H1 (cell line): ENCODE measurements at regions not wholly inside any gene's neighbourhood (a gene's known extent, or its start where the extent isn't known, plus 50 kb on each side); places are given as distances from the start of the nearest gene placed in this dataset.

Experiments
- CTCF ChIA-PET: fragments of 300-600 bp; sonication (Branson Sonifier 250); formaldehyde crosslinking; loops from one replicate; lab custom pipeline; 2021; ENCODE audit not compliant: partially characterized antibody; lab: Charles Lee
- POLR2A ChIA-PET: fragments of 300-600 bp; sonication (Branson Sonifier 250); formaldehyde crosslinking; loops from one replicate; lab custom pipeline; 2021; ENCODE audit warnings: inconsistent platforms; ENCODE audit not compliant: partially characterized antibody; lab: Charles Lee
- DNase-seq, 2 experiments: peaks; one replicate each; pipeline versions ENCODE4 v3.0.0 to v3.0.0-alpha.2; 2010 to 2022; ENCODE audit warnings: low spot score in 2 of 2, low read depth in 1 of 2, mixed read lengths in 1 of 2
- FAIRE-seq: peaks from 2 replicates; lab custom pipeline; 2011; peaks lifted over from hg19 to GRCh38; lab: Jason Lieb, UNC
- H2AFZ ChIP-seq: 2 replicates; pipeline ENCODE4 v1.8.1; 2012; ENCODE audit warnings: low read length, inconsistent platforms
- H2AK5ac ChIP-seq: 2 replicates; pipeline ENCODE4 v1.6.1; 2013; ENCODE audit warnings: low read depth, low read length
- H2BK120ac ChIP-seq: replicated peaks from 2 replicates; pipeline ENCODE3; 2013; ENCODE audit warnings: low read depth, low read length, inconsistent platforms
- H2BK12ac ChIP-seq: 2 replicates; pipeline ENCODE4 v1.6.1; 2013; ENCODE audit warnings: low read depth, low read length
- H2BK15ac ChIP-seq: 2 replicates; pipeline ENCODE4 v1.6.1; 2013; ENCODE audit warnings: low read length
- H2BK20ac ChIP-seq: 2 replicates; pipeline ENCODE4 v1.6.1; 2013; ENCODE audit warnings: low read length
- H2BK5ac ChIP-seq: 2 replicates; pipeline ENCODE4 v1.6.1; 2013; ENCODE audit warnings: low read depth, low read length
- H3K14ac ChIP-seq: 2 replicates; pipeline ENCODE4 v1.6.1; 2013; ENCODE audit warnings: inconsistent platforms; ENCODE audit not compliant: insufficient read length
- H3K18ac ChIP-seq: 2 replicates; pipeline ENCODE4 v1.6.1; 2013; ENCODE audit warnings: low read length; ENCODE audit errors: extremely low read depth
- H3K23ac ChIP-seq: 2 replicates; pipeline ENCODE4 v1.6.1; 2013; ENCODE audit warnings: inconsistent platforms; ENCODE audit not compliant: insufficient read length
- H3K23me2 ChIP-seq: 2 replicates; pipeline ENCODE4 v1.6.1; 2013; ENCODE audit warnings: low read depth, low read length
- H3K27ac ChIP-seq: 2 replicates; pipeline ENCODE4 v1.6.1; 2011; ENCODE audit warnings: low read depth, low read length, inconsistent platforms
- H3K27me3 ChIP-seq, 4 experiments: replicated peaks in 1 of 4; 1 replicate in 1 of 4; 2 replicates in 3 of 4; pipeline versions ENCODE4 v1.6.1 to v1.8.1; 2011 to 2013; ENCODE audit warnings: low read length in 3 of 4, mild to moderate bottlenecking in 3 of 4, inconsistent platforms in 2 of 4, mixed read lengths in 2 of 4, moderate library complexity in 1 of 4; ENCODE audit not compliant: control insufficient read depth in 3 of 4, insufficient read depth in 3 of 4; ENCODE audit errors: extremely low read depth in 1 of 4
- H3K36me3 ChIP-seq, 4 experiments: 2 replicates each; pipeline versions ENCODE4 v1.6.1 to v1.8.1; 2011 to 2013; ENCODE audit warnings: mild to moderate bottlenecking in 4 of 4, low read length in 3 of 4, moderate library complexity in 2 of 4, control low read depth in 1 of 4, inconsistent platforms in 1 of 4; ENCODE audit not compliant: insufficient read depth in 4 of 4, control insufficient read depth in 2 of 4
- H3K4ac ChIP-seq: replicated peaks from 2 replicates; pipeline ENCODE3; 2013; ENCODE audit warnings: low read length, low read depth, mixed read lengths, inconsistent platforms; ENCODE audit not compliant: insufficient read length
- H3K4me1 ChIP-seq, 4 experiments: replicated peaks in 1 of 4; 1 replicate in 1 of 4; 2 replicates in 3 of 4; pipeline versions ENCODE4 v1.6.1 to v1.8.1; 2011 to 2013; ENCODE audit warnings: low read length in 3 of 4, inconsistent platforms in 2 of 4, mixed read lengths in 1 of 4; ENCODE audit not compliant: insufficient read depth in 4 of 4, control insufficient read depth in 3 of 4
- H3K4me2 ChIP-seq, 2 experiments: 2 replicates each; pipeline versions ENCODE4 v1.6.1 to v1.8.1; 2011 to 2013; ENCODE audit warnings: low read depth in 2 of 2, low read length in 2 of 2, control low read depth in 1 of 2, inconsistent platforms in 1 of 2, mild to moderate bottlenecking in 1 of 2; ENCODE audit not compliant: insufficient read depth in 1 of 2
- H3K4me3 ChIP-seq, 4 experiments: fragments of 200-600, 300-600 bp in 1 of 4; sonication (generic), shearing (Covaris generic), sonication (Bioruptor Twin) in 1 of 4; 2 replicates each; pipeline versions ENCODE4 v1.5.1 to v1.8.1; 2011 to 2016; ENCODE audit warnings: low read length in 4 of 4, low read depth in 3 of 4, control low read depth in 2 of 4, inconsistent platforms in 2 of 4, mild to moderate bottlenecking in 2 of 4, mixed read lengths in 1 of 4, moderate library complexity in 1 of 4; ENCODE audit not compliant: insufficient read depth in 2 of 4; ENCODE audit errors: extremely low read depth in 1 of 4
- H3K56ac ChIP-seq: replicated peaks from 2 replicates; pipeline ENCODE3; 2013; ENCODE audit warnings: low read depth, mild to moderate bottlenecking, mixed read lengths, low read length, inconsistent platforms; ENCODE audit not compliant: insufficient read length
- H3K79me1 ChIP-seq: 2 replicates; pipeline ENCODE4 v1.6.1; 2013; ENCODE audit warnings: low read depth, low read length, control low read depth
- H3K79me2 ChIP-seq, 2 experiments: 2 replicates each; pipeline versions ENCODE4 v1.6.1 to v1.8.1; 2012 to 2013; ENCODE audit warnings: low read length in 2 of 2, mild to moderate bottlenecking in 2 of 2, inconsistent platforms in 1 of 2; ENCODE audit not compliant: insufficient read depth in 2 of 2, control insufficient read depth in 1 of 2
- H3K9ac ChIP-seq, 4 experiments: replicated peaks in 1 of 4; 1 replicate in 1 of 4; 2 replicates in 3 of 4; pipeline versions ENCODE4 v1.6.1 to v1.8.1; 2011 to 2013; ENCODE audit warnings: low read depth in 3 of 4, low read length in 3 of 4, control low read depth in 2 of 4, mild to moderate bottlenecking in 2 of 4, moderate library complexity in 2 of 4, inconsistent platforms in 1 of 4; ENCODE audit errors: extremely low read depth in 1 of 4
- H3K9me3 ChIP-seq, 2 experiments: 2 replicates each; pipeline versions ENCODE4 v1.6.1 to v1.8.1; 2012 to 2013; ENCODE audit warnings: mild to moderate bottlenecking in 2 of 2, moderate library complexity in 2 of 2, control low read depth in 1 of 2, inconsistent platforms in 1 of 2, low read depth in 1 of 2, low read length in 1 of 2, mixed read lengths in 1 of 2; ENCODE audit not compliant: insufficient read depth in 2 of 2
- H4K20me1 ChIP-seq, 2 experiments: replicated peaks in 1 of 2; 2 replicates each; pipeline versions ENCODE3 to v1.8.1; 2011 to 2013; ENCODE audit warnings: inconsistent platforms in 2 of 2, low read length in 2 of 2, mild to moderate bottlenecking in 1 of 2; ENCODE audit not compliant: insufficient read depth in 2 of 2, control insufficient read depth in 1 of 2
- H4K5ac ChIP-seq: 2 replicates; pipeline ENCODE4 v1.6.1; 2013; ENCODE audit warnings: low read length, low read depth, mixed read lengths, inconsistent platforms; ENCODE audit not compliant: insufficient read length
- H4K8ac ChIP-seq: 2 replicates; pipeline ENCODE4 v1.8.0; 2013; ENCODE audit warnings: mild to moderate bottlenecking, moderate library complexity, low read length, inconsistent platforms; ENCODE audit not compliant: insufficient read depth; ENCODE audit errors: extremely low read depth
- H4K91ac ChIP-seq: replicated peaks from 2 replicates; pipeline ENCODE3; 2013; ENCODE audit warnings: low read length, mixed read lengths, inconsistent platforms; ENCODE audit not compliant: insufficient read length
- E2F6 ChIP-seq: IDR thresholded peaks from 2 replicates; pipeline ENCODE4 v1.6.1; 2012; ENCODE audit warnings: inconsistent platforms
- EGR1 ChIP-seq: IDR thresholded peaks from 2 replicates; pipeline ENCODE4 v1.6.1; 2011; ENCODE audit warnings: low read depth, low read length, borderline replicate concordance
- GABPA ChIP-seq: IDR thresholded peaks from 2 replicates; pipeline ENCODE4 v1.6.1; 2011; ENCODE audit warnings: mild to moderate bottlenecking, low read length, moderate library complexity, borderline replicate concordance; ENCODE audit not compliant: insufficient read depth
- NANOG ChIP-seq: IDR thresholded peaks from 2 replicates; pipeline ENCODE4 v1.6.1; 2011; ENCODE audit warnings: low read length, low read depth, mild to moderate bottlenecking, inconsistent platforms; ENCODE audit not compliant: insufficient read depth, poor library complexity, severe bottlenecking
- NRF1 ChIP-seq: IDR thresholded peaks from 2 replicates; pipeline ENCODE4 v1.6.1; 2011; ENCODE audit warnings: mild to moderate bottlenecking, low read depth, low read length, improper control_type of control experiment
- SP2 ChIP-seq: IDR thresholded peaks from 2 replicates; pipeline ENCODE4 v1.6.1; 2012; ENCODE audit warnings: mild to moderate bottlenecking, low read length, inconsistent platforms
- WGBS, 2 experiments: shearing (Covaris generic) in 1 of 2; methylation state at CpG; one replicate each; pipeline versions ENCODE4 v1.1.6 to v1.1.7; 2013 to 2015; ENCODE audit warnings: low lambda C conversion rate in 2 of 2, mixed read lengths in 2 of 2, inconsistent platforms in 1 of 2, low coverage in 1 of 2, missing lambda C conversion rate in 1 of 2; ENCODE audit not compliant: insufficient replicate concordance in 2 of 2, insufficient coverage in 1 of 2, insufficient read length in 1 of 2; ENCODE audit errors: extremely low coverage in 1 of 2, missing lambda C conversion rate in 1 of 2; 5-methylcytosine and 5-hydroxymethylcytosine counted together

DNA sequence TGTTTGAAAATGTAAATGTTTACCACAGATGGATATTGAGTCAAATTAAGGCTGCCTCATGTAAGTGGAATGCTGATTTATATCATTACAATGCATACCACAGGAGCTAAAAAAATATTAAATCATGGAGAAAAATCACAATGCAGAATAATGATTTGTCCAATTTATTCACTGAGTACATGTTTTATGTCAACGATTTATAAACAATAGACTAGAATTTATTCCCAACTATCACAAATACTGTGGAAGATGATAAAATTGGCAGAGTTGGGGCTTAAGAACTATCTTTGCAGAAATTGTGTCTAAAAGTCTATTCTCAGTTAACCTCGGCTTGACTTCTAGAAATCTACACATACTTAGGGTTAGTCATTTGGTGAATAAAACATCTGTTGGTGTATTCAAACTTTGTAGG is 472.1 kb upstream of the MARCKS start:
- H2AK5ac ChIP-seq = no peak overlapping the region
- H4K5ac ChIP-seq = no peak overlapping the region
- no peak overlapping the region for H2AFZ ChIP-seq
- FAIRE-seq (no peak), DNase-seq (no peak)
- no peaks in the 10 kb centered on the region for H3K79me1 ChIP-seq
- H3K18ac ChIP-seq = no peak overlapping the region
- H3K23ac ChIP-seq = no peak overlapping the region
- no peak overlapping the region for H4K8ac ChIP-seq
- 86% methylated on average over 2 of the region's 2 CpGs; no CpG with 5 or more reads in 1 of the 2 experiments for WGBS, 2 experiments
- no peak overlapping the region for H3K9ac ChIP-seq
- no peaks in the 10 kb centered on the region for H3K23me2 ChIP-seq
- H3K4me1 ChIP-seq = no peaks in the 10 kb centered on the region
- H3K4ac ChIP-seq = no peak overlapping the region
- no peak overlapping the region for H3K4me2 ChIP-seq
- no peak overlapping the region for H2BK12ac ChIP-seq
- no peak overlapping the region for H2BK20ac ChIP-seq
- H2BK15ac ChIP-seq = no peak overlapping the region
- TF ChIP-seq EGR1 (no peak), E2F6 (no peak), GABPA (no peak), NANOG (no peak), SP2 (no peak), NRF1 (no peak)
- POLR2A ChIA-PET = no interaction called here
- CTCF ChIA-PET = interaction anchor here (1.5 kb wide), 1 partner anchor 105 kb away, joined by 4 read pairs; no protein-coding TSS in a partner anchor
- H4K91ac ChIP-seq = no peak overlapping the region
- H2BK120ac ChIP-seq = no peak overlapping the region
- no peaks in the 10 kb centered on the region for H3K36me3 ChIP-seq
- H3K9me3 ChIP-seq = no peaks in the 10 kb centered on the region
- no peaks in the 10 kb centered on the region for H3K27me3 ChIP-seq
- H3K14ac ChIP-seq = no peak overlapping the region
- H2BK5ac ChIP-seq = no peak overlapping the region
- H3K79me2 ChIP-seq = no peaks in the 10 kb centered on the region
- no peaks in the 10 kb centered on the region for H4K20me1 ChIP-seq
- H3K27ac ChIP-seq = no peak overlapping the region
- H3K56ac ChIP-seq = no peak overlapping the region
- no peak overlapping the region for H3K4me3 ChIP-seq
